HG03521 (cell line): ENCODE measurements at regions not wholly inside any gene's neighbourhood (a gene's known extent, or its start where the extent isn't known, plus 50 kb on each side); places are given as distances from the start of the nearest gene placed in this dataset.

Experiments used
- ATAC-seq: cut with Tn5 transposase; IDR thresholded peaks from one replicate; pipeline ENCODE4 v1.9.1; 2021; ENCODE audit warnings: mild to moderate bottlenecking, moderate library complexity; ENCODE audit not compliant: unreplicated experiment

GRCh38 chr21:27146268-27146667 is 179.4 kb upstream of the ADAMTS5 start:
- no peak for ATAC-seq

DNA sequence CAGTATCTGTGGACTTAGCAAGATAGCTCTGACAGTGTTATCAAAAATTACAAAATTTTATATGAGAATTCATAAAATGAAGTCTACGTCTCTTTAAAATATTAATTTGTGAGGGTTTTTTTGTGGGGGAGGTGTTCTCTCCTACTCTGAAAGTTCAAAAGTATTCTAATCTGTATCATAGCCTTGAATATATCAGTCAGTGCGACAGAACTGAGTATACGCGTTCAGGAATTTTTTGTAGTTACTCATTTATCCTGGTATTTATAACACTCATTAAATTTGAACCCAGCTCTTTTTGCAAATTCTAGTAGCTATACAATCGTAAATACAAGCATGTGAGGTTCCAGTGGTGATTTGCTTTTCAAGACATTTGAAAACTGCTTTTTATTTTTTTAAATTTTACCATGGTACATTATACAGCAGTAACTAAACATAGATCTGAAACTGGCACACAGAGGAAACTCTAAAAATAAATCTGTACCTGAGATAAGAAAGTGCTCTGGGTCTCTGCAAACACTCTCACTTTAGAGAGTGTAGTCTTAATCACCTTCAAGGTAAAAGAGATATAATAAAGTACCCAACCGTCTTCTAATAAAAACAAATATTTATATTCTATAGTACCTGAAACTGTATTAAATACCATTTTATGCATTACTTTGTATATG is 178.4 kb upstream of the ADAMTS5 start:
- ATAC-seq, result no peak

DNA sequence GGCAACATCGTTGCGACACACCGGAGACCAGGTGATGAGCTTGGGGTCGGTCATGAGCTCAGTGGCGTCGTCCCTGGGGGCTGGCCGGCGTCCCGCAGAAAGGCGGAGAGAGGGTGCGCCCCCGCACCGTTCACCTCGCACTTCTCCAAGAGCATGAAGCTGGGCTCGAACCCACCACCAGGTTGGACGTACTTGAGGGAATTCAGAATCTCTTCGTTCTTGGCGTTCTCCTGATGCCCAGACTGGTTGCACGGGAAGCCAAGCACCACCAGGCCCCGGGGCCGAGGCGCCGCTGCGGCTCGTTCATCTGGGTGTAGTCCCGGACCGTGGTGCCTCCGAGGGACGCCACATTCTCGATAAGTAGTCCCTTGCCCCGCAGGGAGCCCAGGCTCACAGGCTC is 176.6 kb upstream of the ADAMTS5 start:
- ATAC-seq, result no peak

DNA sequence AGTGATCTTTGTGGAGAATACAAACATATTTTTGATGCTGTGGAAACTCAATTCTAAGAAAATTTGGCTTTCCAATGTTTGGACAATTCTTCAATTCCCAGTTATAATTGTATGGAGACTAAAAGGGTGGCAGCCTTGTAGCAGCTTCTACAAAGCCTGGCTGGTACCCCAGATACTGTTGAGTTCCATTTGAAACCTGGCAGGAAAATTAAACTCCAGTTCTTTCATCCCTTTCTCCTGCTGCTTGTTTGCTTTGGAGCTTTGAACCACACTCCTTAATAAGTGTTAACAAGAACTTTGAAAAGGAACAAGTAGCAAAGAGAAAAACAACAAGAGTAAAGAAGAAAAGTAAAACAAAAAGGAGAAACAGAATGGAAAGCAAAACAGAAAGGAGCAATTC is 172.6 kb upstream of the ADAMTS5 start:
- ATAC-seq, result no peak

DNA sequence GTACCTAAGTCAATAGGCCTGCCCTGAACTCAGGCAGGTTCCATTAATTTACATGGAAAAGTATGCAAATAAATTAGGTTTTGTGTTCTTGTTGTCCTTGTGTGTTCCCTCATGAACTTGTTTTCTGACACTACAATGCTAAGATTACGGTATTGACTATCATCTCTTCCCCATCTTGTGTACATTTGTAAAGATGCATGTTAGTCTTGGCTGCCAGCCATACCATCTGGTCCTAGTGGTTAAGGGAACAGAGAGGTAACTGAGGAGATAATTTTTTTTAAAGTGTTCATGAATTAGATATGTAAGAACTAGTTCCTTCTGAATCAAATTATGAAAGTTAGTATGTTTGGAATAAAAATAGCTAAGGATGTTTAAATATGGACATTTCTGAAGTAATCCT is 167.6 kb upstream of the ADAMTS5 start:
- no peak for ATAC-seq

- ATAC-seq, result no peak
Observed at GRCh38 chr21:27132266-27132665, 165.4 kb upstream of the ADAMTS5 start.

DNA sequence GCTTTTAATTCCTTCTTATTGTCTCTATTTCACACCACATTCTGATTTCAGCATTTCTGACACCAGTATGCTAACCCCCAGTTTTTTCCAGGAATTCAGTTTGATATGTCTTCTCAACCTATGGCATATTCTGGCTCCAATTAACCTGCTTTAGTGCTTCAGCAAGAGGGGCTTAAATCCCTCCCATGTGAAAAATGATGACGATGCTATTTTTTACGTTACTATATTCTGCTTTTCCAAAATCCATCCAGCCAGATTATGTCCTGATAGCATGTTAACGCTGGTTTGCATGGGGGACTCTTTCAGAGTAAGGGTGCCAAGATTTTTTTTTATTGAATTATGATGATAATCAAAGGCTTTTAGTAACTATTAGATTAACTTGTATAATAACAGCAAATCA is 163.3 kb upstream of the ADAMTS5 start:
- no peak for ATAC-seq

DNA sequence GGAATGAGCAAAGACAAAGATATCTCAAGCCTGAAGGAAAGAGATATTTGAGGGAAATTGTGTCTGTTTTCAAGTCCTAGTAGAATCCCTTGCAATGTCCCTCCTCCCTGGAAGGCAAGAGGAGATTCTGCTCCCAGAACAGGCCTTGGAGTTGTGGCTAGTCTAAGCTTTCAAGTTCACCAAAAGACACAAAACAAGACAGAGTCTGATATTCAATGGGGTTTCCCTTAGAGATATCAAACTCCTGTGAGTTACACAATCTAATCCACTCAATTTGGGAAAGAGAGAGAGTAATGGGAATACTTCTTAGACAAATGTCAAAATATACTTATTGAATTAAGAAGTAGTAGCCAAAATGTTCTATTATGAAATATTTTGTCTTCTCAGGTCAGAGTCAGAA is 162.8 kb upstream of the ADAMTS5 start:
- no peak for ATAC-seq

- no peak for ATAC-seq
Observed at GRCh38 chr21:27129215-27129614, 162.3 kb upstream of the ADAMTS5 start.

- no peak for ATAC-seq
Observed at GRCh38 chr21:27126140-27126539, 159.3 kb upstream of the ADAMTS5 start.

- no peak for ATAC-seq
Observed at GRCh38 chr21:27122686-27123085, 155.8 kb upstream of the ADAMTS5 start.

- no peak for ATAC-seq
Observed at GRCh38 chr21:27114111-27114510, 147.2 kb upstream of the ADAMTS5 start.

- no peak for ATAC-seq
Observed at GRCh38 chr21:27112186-27112585, 145.3 kb upstream of the ADAMTS5 start.

DNA sequence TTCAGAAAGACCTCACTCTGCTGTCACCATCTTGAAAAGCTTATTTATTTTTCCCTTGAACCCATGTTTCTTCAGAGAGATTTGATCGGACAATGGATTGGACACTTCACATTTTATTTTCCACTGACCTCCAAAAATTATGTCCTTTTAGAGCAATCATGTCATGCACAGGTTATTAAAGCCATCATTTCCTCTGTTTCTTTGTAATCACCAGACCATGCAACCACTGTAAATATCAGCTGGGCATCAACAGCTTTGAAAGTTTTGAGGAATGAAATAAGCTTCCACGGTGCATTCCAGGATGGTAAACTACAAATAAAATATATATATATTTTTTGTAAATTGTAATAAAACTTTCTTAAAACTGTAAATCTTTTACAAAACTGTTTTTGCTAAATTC is 144.1 kb upstream of the ADAMTS5 start:
- ATAC-seq, result no peak

- no peak for ATAC-seq
Observed at GRCh38 chr21:27108701-27109100, 141.8 kb upstream of the ADAMTS5 start.

- no peak for ATAC-seq
Observed at GRCh38 chr21:27108228-27108627, 141.3 kb upstream of the ADAMTS5 start.

DNA sequence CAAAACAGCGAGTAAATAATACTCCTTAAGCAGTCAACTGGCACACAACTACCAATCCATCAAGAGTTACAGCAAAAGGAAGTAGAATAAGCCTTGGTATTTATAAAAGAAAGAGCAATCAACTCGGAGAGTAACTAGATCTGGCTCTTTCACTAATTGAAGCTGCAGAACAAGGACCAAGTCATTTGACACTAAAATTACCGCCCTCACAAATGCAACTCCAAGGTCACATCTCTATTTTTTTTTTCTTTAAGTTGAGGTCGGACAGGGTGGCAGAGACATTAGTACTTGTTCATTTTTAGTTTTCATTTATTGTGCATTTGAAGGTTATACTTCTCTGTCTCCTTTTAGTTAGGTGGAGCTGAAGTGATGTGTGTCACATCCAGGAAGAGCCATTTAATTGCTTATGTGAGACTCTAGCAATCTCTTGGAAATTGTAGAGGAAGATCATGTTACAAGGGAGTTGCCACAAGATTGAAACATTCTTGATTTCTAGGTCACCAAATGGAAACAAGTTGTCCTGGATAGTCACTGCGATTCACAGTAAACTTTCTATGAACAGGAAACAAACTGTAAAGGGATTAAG is 138.1 kb upstream of the ADAMTS5 start:
- ATAC-seq, result no peak

DNA sequence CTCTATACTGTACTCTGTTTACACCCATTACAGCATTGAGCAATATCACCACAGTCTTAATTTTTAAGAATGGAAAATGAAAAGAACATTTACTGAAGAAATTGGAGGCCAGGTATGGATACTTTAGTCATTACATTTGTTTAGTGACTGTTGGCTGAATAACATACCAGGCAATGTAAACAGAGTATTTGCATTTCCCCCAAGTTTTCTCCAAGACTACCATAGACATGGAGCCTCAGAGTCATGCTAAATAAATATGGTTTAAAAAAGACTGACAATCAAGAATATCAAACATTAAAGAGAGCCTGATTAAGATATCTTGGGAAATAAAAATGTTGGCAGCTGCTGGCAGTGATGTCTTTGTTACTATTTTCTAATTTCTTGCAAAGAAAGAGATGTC is 136.9 kb upstream of the ADAMTS5 start:
- no peak for ATAC-seq

GRCh38 chr21:27101523-27101922 is 134.6 kb upstream of the ADAMTS5 start:
- ATAC-seq, result no peak

DNA sequence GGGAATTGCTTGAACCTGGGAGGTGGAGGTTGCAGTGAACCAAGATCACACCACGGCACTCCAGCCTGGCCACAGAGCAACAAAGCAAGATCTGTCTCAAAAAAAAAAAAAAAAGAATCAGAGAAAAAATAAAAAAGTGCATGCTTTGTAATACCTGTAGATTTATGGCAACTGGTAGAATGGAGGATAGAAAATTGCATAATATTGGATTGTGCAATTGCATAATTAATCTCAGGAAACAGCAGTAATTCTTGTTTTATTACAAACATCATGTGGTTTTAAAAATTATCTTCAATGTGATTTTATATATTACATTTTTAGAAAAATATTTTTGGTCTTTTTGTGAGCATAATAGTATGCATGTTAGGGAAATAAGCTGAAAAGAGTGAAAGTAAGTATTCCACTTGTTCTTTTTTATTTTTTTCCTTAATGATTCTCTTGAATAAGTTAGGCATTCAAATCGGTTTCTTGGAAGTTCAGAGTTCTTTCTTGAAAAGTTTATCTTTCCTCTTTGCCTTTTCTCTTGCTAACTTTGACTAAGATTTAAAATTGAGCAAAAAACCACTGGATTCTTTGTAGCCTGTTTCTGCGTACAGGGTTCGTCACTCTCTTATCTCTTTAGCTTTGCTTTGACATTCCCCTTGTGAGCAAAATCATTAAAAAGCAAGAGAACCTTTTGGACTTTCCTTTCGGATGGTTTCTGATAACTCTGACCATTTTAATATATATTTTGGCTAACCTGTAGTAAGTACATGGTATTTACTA is 127.5 kb upstream of the ADAMTS5 start:
- no peak for ATAC-seq

GRCh38 chr21:27086630-27087029 is 119.7 kb upstream of the ADAMTS5 start:
- no peak for ATAC-seq

GRCh38 chr21:27086186-27086585 is 119.3 kb upstream of the ADAMTS5 start:
- no peak for ATAC-seq
